NCI-H526 (cell line): ENCODE measurements at regions not wholly inside any gene's neighbourhood (a gene's known extent, or its start where the extent isn't known, plus 50 kb on each side); places are given as distances from the start of the nearest gene placed in this dataset.
"Not testable (repeated sequence)": the region's sequence is repeated elsewhere in the genome, so short reads cannot be mapped to it uniquely, and the experiment has no call there.

Experiments
- DNase-seq, 2 experiments: peaks; one replicate each; lab custom pipeline; 2025; lab: John Stamatoyannopoulos, UW

GRCh38 chr2:122070241-122070731 lies 314.8 kb downstream of the TSN start:
- DNase-seq = no peak

- no peak for DNase-seq
Observed at GRCh38 chr2:122072666-122073065, 317.2 kb downstream of the TSN start.

DNA sequence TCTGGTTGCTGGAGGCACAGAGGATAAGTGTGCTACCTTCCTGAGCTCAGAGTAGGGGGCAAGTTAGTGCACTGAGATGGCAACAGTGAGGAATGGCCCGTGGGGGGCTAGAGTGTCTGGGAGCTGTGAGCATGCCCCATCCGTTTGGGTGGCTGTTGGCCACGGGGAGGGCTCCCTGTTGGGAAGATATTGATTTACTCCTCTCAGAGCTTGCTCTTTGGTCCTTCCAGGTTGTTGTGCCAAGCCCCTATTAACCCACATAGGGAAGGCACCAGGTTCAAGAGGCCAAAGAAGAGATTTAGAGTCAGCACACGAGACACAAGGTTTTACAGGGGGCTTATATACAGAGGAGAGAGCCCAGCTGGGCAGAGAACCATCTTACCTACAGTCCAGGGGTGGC lies 318.8 kb downstream of the TSN start:
- no peak for DNase-seq

DNA sequence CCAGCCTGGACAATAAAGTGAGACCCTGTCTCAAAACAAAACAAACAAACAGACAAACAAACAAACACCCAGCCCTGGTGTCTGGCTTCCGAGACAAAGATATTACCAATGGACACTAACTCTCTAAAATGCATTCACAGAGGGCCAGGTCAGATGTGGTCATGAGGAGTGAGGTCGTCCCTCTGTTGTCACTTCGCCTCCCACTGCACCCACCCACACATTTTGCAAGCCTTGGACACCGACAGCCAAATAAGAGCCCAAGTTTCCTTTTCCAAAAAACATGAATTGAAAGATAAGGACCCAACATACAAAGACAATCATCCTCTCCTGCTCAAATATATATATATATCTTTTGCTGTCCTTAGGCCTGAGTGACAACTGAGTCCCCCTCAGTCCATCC lies 319.9 kb downstream of the TSN start:
- DNase-seq = no peak

- DNase-seq = no peak
Observed at GRCh38 chr2:122077114-122077513, 321.7 kb downstream of the TSN start.

DNA sequence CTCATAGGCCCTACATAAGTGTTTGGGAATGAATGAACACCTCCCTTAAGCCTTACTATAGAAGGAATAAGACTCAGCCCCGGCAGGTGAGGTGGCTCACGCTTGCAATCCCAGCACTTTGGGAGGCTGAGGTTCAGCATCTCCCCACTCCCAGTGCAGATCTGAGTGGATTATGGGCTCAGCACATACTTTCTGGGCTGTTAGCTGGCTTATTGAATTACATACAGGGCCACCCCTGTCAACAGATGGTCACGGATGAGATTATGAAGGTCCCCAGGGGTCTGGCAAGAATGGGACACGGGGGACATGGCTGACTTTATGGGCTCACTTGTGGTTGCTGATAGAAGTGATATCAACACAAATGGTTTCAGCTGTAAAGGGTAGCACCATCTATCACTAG lies 322.3 kb downstream of the TSN start:
- DNase-seq = no peak

DNA sequence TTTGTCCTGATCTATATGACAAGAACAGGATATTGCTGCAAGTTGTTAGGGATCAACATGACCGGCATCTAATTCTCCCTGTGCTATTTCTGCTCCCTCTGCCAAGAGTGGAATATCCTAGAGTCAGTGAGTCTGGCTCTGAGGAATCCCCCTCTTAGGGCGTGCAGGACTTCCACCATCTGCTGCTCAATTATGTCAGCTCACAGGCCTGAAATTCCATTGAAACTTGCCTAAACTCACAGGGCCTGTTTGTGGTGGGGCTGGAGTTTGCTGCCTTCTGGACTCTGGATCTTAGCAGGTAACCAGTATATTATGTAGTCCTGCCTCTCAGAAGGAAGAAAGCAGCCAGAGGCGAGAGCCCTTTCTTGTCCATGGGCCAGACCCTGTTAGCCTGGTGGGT lies 323.0 kb downstream of the TSN start:
- no peak for DNase-seq

- no peak for DNase-seq
Observed at GRCh38 chr2:122079844-122080243, 324.4 kb downstream of the TSN start.

DNA sequence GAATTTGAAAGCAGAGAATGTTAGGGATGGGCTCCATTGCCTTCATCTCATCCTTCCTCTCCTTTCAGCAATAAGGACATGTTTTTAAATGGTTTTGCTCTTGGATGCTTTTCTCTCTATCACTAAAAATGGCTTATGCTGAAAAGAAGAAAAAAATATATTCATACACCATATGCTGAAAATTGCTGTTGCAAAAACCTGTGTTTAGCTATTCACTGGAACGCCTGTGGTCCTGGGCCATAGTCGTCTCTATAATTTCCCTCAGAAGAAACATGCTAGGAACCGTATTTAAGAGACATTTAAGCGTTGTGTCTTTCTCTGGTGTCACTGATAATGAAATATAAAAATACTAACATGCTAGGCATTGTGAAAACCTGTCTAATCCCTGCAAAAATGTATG lies 324.9 kb downstream of the TSN start:
- no peak for DNase-seq

- DNase-seq = no peak
Observed at GRCh38 chr2:122080871-122081270, 325.4 kb downstream of the TSN start.

DNA sequence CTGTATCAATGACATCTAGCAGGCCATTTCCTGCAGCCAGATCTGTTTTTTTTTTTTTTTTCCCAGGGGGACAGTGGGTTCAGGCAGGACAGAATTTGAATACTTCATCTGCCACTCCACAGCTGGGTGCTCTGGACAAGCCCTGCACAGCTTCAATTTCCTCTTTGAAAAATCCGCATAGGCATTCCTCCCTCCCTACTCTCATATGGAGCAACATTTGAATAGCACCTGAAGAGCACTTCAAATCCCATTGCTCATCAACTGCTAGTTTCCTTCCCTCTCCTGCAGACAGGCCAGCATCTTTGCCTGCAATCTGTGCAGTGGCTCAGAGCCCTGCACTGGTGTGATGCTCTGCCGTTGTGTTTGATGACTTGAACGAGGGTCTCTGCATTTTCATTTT lies 326.3 kb downstream of the TSN start:
- peak; percentile 66 to 81 for DNase-seq

GRCh38 chr2:122083256-122084048 lies 328.0 kb downstream of the TSN start:
- DNase-seq = no peak

DNA sequence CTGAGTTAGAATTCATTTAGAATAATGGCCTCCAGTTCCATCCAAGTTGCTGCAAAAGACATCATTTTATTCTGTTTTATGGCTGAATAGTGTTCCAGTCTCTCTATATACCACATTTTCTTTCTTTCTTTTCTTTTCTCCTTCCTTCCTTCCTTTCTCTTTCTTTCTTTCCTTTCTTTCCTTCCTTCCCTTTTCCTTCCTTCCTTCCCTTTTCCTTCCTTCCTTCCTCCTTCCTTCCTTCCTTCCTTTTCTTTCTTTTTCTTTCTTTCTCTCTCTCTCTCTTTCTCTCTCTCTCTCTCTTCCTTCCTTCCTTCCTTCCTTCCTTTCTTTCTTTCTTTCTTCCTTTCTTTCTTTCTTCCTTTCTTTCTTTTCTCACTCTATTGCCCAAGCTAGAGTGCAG lies 330.2 kb downstream of the TSN start:
- DNase-seq = not testable (repeated sequence)

- no peak for DNase-seq
Observed at GRCh38 chr2:122094557-122094956, 339.1 kb downstream of the TSN start.

DNA sequence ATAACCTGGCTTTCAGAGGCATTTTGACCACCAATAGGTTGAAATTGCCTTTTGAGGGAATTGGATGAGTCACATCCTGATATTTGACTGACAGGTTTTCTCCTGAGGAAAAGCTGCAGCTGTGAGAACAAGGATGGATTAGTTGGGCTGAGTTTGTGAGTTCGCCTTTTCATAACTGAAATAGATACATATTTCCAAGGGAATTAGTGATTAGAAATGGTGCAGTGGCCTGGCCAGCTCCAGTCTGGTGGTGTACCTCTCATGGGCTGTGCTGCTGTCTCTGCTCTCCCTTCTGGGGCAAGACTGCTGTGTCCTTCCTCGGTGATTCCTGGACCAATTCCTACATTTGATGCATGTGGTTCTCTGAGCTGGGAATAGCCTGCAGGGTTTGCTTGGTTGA lies 341.3 kb downstream of the TSN start:
- no peak for DNase-seq

- no peak for DNase-seq
Observed at GRCh38 chr2:122098306-122098705, 342.9 kb downstream of the TSN start.

GRCh38 chr2:122100346-122100745 lies 344.9 kb downstream of the TSN start:
- no peak for DNase-seq

GRCh38 chr2:122100756-122101155 lies 345.3 kb downstream of the TSN start:
- DNase-seq = no peak

GRCh38 chr2:122101319-122101718 lies 345.9 kb downstream of the TSN start:
- DNase-seq = no peak

DNA sequence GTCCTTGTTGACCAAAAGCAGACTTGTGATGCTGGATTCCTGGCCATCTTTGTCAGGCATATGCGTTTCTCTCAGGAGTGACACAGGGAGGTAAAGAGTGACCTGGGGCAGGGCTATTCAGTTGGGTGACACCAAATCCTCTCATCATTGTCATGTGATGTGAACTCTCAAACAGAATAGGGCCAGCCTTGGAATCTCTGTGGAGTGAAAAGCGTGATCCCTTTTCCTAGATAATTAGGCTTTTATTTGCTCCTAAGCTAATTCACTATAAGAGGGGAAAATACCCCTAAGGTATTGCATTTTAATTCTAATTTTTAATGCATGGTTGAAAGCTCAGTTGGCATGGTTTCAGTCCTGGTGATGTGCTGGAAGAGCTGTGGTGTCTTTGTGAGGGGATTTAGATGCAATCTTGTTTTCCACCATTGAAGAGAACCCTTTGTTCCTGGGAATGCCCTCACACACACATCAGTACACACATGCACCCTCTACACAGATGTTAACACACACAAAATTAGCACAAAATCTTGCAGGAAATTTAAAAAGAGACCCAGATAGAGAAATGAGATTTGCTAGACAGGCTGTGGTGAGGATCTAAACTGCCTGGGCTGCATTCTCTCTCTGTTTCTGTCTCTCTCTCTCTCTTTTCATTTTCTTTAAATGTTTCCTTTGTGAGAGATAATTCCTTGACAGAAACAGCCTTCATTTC lies 349.9 kb downstream of the TSN start:
- DNase-seq = no peak

- no peak for DNase-seq
Observed at GRCh38 chr2:122105877-122106206, 350.4 kb downstream of the TSN start.

GRCh38 chr2:122108186-122108585 lies 352.7 kb downstream of the TSN start:
- DNase-seq = no peak

- DNase-seq = no peak
Observed at GRCh38 chr2:122112216-122113005, 357.0 kb downstream of the TSN start.
